ENCODE measurements at regions not wholly inside any gene's neighbourhood (a gene's known extent, or its start where the extent isn't known, plus 50 kb on each side); places are given as distances from the start of the nearest gene placed in this dataset.

GRCh38 chr11:29040489-29040888 is 932.3 kb downstream of the METTL15 start:
- TF ChIP-seq, protein P1, sequence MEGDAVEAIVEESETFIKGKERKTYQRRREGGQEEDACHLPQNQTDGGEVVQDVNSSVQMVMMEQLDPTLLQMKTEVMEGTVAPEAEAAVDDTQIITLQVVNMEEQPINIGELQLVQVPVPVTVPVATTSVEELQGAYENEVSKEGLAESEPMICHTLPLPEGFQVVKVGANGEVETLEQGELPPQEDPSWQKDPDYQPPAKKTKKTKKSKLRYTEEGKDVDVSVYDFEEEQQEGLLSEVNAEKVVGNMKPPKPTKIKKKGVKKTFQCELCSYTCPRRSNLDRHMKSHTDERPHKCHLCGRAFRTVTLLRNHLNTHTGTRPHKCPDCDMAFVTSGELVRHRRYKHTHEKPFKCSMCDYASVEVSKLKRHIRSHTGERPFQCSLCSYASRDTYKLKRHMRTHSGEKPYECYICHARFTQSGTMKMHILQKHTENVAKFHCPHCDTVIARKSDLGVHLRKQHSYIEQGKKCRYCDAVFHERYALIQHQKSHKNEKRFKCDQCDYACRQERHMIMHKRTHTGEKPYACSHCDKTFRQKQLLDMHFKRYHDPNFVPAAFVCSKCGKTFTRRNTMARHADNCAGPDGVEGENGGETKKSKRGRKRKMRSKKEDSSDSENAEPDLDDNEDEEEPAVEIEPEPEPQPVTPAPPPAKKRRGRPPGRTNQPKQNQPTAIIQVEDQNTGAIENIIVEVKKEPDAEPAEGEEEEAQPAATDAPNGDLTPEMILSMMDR (IDR thresholded peaks at IDR 0.05; ENCODE audit: low read depth, low read length, poor library complexity, severe bottlenecking): no peak
- TF ChIP-seq EZH2phosphoT487 (IDR thresholded peaks at IDR 0.05; ENCODE audit: borderline replicate concordance, low read length): no peak

Data from DOHH2 (cell line).